ENCODE measurements at regions not wholly inside any gene's neighbourhood (a gene's known extent, or its start where the extent isn't known, plus 50 kb on each side); places are given as distances from the start of the nearest gene placed in this dataset.

GRCh38 chr5:53366245-53366644, 114.2 kb upstream of the FST start:
- no peak overlapping the region for H3K4me3 Mint-ChIP-seq

DNA sequence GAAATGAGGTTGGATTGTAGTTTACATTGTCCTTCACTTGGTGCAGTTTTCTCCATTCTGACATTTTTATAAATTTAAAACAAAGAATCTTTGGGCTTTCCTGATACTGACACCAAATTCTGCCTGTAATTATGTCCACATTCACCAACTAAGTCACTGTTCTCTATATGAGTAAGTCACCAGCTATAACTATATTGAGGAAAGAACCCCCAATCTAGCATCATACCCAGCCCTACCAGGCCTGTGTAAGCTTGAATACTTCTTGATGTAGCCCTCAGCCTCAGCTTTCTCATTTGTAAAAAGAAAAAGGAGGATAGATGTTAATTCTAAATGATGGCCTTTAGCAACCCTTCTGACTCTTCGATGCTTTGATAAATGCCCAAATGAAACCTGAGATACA, 112.7 kb upstream of the FST start:
- no peak overlapping the region for H3K27ac Mint-ChIP-seq

More at GRCh38 chr5:53366245-53366644, 114.2 kb upstream of the FST start:
- Mint-ChIP-seq H3K36me3 (no peaks in the 10 kb centered on the region), H3K27ac (no peak overlapping the region), H3K4me1 (peaks cover 8% of the 10 kb centered on the region), H3K9me3 (no peaks in the 10 kb centered on the region), H3K27me3 (ENCODE audit: low read depth) (no peaks in the 10 kb centered on the region)
- no peak for TF ChIP-seq CTCF (IDR thresholded peaks at IDR 0.05; ENCODE audit: unreplicated experiment)
- DNase-seq (ENCODE audit: low spot score in 2 of 2, unreplicated experiment in 2 of 2) = no peak

DNA sequence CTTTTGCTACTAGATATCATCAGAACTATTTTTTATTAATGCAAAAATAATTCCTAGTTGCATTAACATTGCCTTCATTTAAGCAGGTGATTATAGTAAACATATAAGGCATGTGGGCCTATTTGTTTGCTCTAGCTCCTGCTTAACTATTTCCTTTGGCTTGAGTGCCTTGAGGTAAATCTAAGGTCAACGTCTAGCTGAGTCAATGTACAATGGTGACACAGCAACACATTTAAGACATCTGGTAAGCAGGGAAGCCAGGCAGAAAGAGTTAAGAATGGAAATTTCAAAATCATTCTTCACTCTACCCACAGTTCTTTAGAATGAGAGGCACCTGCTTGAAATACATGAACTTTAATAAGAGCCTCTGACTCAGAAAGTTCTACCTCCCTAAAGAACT, 111.9 kb upstream of the FST start:
- peaks cover 11% of the 10 kb centered on the region for H3K9me3 Mint-ChIP-seq
- TF ChIP-seq CTCF (IDR thresholded peaks at IDR 0.05; ENCODE audit: unreplicated experiment) = no peak
- H3K27me3 Mint-ChIP-seq (ENCODE audit: low read depth) = no peaks in the 10 kb centered on the region
- H3K4me1 Mint-ChIP-seq = peaks cover 8% of the 10 kb centered on the region
- H3K36me3 Mint-ChIP-seq = no peaks in the 10 kb centered on the region
- H3K4me3 Mint-ChIP-seq = no peak overlapping the region
- no peak overlapping the region for H3K27ac Mint-ChIP-seq
- no peak for DNase-seq (ENCODE audit: low spot score in 2 of 2, unreplicated experiment in 2 of 2)

More for the DNA sequence above, 112.7 kb upstream of the FST start:
- DNase-seq (ENCODE audit: low spot score in 2 of 2, unreplicated experiment in 2 of 2) = no peak
- Mint-ChIP-seq H3K4me3 (no peak overlapping the region), H3K9me3 (peaks cover 5% of the 10 kb centered on the region), H3K27me3 (ENCODE audit: low read depth) (no peaks in the 10 kb centered on the region), H3K4me1 (peaks cover 8% of the 10 kb centered on the region), H3K36me3 (no peaks in the 10 kb centered on the region)
- no peak for TF ChIP-seq CTCF (IDR thresholded peaks at IDR 0.05; ENCODE audit: unreplicated experiment)

DNA sequence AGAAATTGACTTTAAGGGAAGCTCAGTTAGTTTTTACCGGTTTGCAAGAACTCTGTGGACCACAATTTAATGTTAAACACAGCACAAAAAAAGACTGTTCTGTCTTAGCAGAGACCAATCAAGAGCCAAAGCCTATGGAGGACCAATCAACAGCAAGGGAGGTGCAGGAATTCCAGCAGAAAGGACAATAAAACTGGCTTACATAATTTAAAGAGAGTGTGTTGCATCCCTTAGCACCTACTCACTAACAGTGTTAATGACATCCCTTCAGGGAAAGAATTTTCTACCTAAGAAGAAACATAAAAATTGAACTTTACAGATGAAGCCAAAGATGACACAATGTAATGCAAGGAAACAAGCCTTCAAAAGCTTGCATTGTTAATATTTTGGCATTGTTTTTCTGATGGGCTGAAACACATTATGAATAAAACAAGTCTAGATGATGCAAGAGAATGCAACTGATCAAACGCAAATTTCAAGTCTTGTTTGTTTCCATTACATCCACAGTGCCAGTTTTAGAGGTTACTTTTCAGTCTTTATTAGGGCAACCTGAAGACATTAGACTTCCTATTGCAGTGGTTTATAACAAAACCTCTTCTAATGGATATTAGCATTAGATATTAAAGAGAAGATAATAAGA, 111.3 kb upstream of the FST start:
- H3K36me3 Mint-ChIP-seq = no peaks in the 10 kb centered on the region
- H3K4me3 Mint-ChIP-seq = no peak overlapping the region
- no peak overlapping the region for H3K27ac Mint-ChIP-seq

DNA sequence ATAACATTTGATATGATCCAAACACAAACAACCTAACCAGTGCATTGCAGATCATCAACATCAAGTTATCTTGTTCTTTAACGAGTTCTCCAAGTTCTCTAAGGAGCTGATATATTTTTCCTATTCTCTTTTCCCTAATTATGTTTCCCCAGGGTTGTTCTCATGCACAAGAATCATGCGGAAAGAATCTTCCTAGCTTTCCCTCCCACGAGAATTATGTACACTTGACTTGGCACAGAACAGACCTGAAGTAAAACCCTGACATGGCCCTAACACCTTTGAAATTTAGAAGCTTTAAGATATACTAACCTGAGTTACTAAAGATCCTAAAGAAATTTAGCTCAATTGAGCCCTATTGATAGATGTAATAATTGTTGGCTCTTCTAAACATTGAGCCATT, 110.7 kb upstream of the FST start:
- Mint-ChIP-seq H3K27ac (no peak overlapping the region), H3K4me3 (no peak overlapping the region), H3K36me3 (no peaks in the 10 kb centered on the region), H3K4me1 (peaks cover 6% of the 10 kb centered on the region), H3K27me3 (ENCODE audit: low read depth) (no peaks in the 10 kb centered on the region), H3K9me3 (peaks cover 15% of the 10 kb centered on the region)
- DNase-seq (ENCODE audit: low spot score in 2 of 2, unreplicated experiment in 2 of 2) = no peak
- TF ChIP-seq CTCF (IDR thresholded peaks at IDR 0.05; ENCODE audit: unreplicated experiment) = no peak

More for the DNA sequence above, 111.3 kb upstream of the FST start:
- peaks cover 8% of the 10 kb centered on the region for H3K4me1 Mint-ChIP-seq
- no peaks in the 10 kb centered on the region for H3K27me3 Mint-ChIP-seq (ENCODE audit: low read depth)
- TF ChIP-seq CTCF (IDR thresholded peaks at IDR 0.05; ENCODE audit: unreplicated experiment) = no peak
- DNase-seq (ENCODE audit: low spot score in 2 of 2, unreplicated experiment in 2 of 2) = no peak
- peaks cover 15% of the 10 kb centered on the region for H3K9me3 Mint-ChIP-seq

Data from mesothelial cell of epicardium (in vitro differentiated cells).